Heart right ventricle (tissue), 16 donors: ENCODE measurements at regions not wholly inside any gene's neighbourhood (a gene's known extent, or its start where the extent isn't known, plus 50 kb on each side); places are given as distances from the start of the nearest gene placed in this dataset.

ENCODE experiments used
- ATAC-seq, 8 donors: fragments of 200-7000 bp; cut with Tn5 transposase; one replicate each; pipeline ENCODE4 v1.9.1; 2020; ENCODE audit warnings: mild to moderate bottlenecking in 8 of 8, moderate library complexity in 8 of 8, moderate number of reproducible peaks in 1 of 8
- DNase-seq, 2 donors: peaks; one replicate each; pipeline ENCODE4 v3.0.0-alpha.2; 2020
- H3K27ac ChIP-seq, 10 donors: fragments of 200-600 bp; sonication (generic) in 2 of 10; one replicate each; pipeline versions ENCODE4 v1.5.0 to v1.8.0; 2020 to 2022; ENCODE audit warnings: mild to moderate bottlenecking in 3 of 10
- H3K27me3 ChIP-seq, 7 donors: fragments of 200-600 bp; one replicate each; pipeline ENCODE4 v1.8.0; 2021 to 2022; ENCODE audit warnings: mild to moderate bottlenecking in 2 of 7
- H3K36me3 ChIP-seq, 9 donors: fragments of 200-600 bp; sonication (generic) in 1 of 9; one replicate each; pipeline versions ENCODE4 v1.5.0 to v1.8.0; 2020 to 2022; ENCODE audit warnings: mild to moderate bottlenecking in 2 of 9
- H3K4me1 ChIP-seq, 9 donors: fragments of 200-600 bp; sonication (generic) in 1 of 9; one replicate each; pipeline versions ENCODE4 v1.5.0 to v1.8.0; 2020 to 2022; ENCODE audit warnings: mild to moderate bottlenecking in 4 of 9
- H3K4me3 ChIP-seq, 10 donors: fragments of 200-600 bp; sonication (generic) in 2 of 10; one replicate each; pipeline versions ENCODE4 v1.5.0 to v1.8.0; 2020 to 2022; ENCODE audit warnings: mild to moderate bottlenecking in 7 of 10, moderate library complexity in 2 of 10
- H3K9me3 ChIP-seq, 11 donors: fragments of 200-600 bp in 10 of 11; sonication (generic) in 2 of 11; one replicate each; pipeline versions ENCODE4 v1.5.0 to v1.8.0; 2013 to 2022; ENCODE audit warnings: mild to moderate bottlenecking in 2 of 11, control low read depth in 1 of 11, moderate library complexity in 1 of 11
- CTCF ChIP-seq, 9 donors: fragments of 200-600 bp; sonication (generic) in 2 of 9; IDR thresholded peaks; one replicate each; pipeline versions ENCODE4 v1.5.0 to v1.8.0; 2021 to 2022; ENCODE audit warnings: antibody characterized with exemption in 9 of 9, mild to moderate bottlenecking in 5 of 9, moderate library complexity in 1 of 9
- WGBS, 2 donors: extraction: QIAGEN DNeasy Blood & Tissue Kit; methylation state at CpG; one replicate each; pipeline ENCODE4 v1.1.7; 2013; ENCODE audit warnings: inconsistent platforms in 1 of 2; 5-methylcytosine and 5-hydroxymethylcytosine counted together
- intact Hi-C, 10 donors: fragments of 100-400 bp; cut with DNase I; formaldehyde crosslinking; loops; one replicate each; pipeline versions ENCODE4 v1.11.1 to v1.14.2; 2022
- donor health status: Arrhythmogenic right ventricular cardiomyopathy.
- donor health status: ischemic (EF 13 %, LVEDD 7.1; RV severe dilation, severe dysfunction).
- donor health status: healthy with polysubstance abuse.
- donor health status: DM: no; HTN: yes; CAD: no.
- donor health status: DM: no; HTN: no; CAD: no.
- donor health status: ischemic (EF 25% LVEDD 6.9; RV normal size, moderate dysfunction).
- donor health status: ischemic (EF 25% LVEDD 5.7; RV mildly dilated, moderate dysfunction).
- donor health status: healthy.
- donor health status: DM: yes; HTN: yes; CAD: no.
- donor health status: Ischemic cardiomyopathy.
- donor health status: ischemic (EF 35%, LVEDD 5.7; RV mildly dilated, moderate dysfunction).
- donor health status: nonischemic (EF 11% LVEDD 7.7; RV severe dilation, severe dysfunction).
- donor health status: DM: yes; HTN: yes; CAD: no.
- donor health status: PGD.
- donor health status: ischemic (EF 29% LVEDD 5.4; RV normal size, mild dysfunction).
- donor health status: nonischemic (EF 23%, LVEDD 6.1; RV moderate dilation, normal function).

- no peak overlapping the region for H3K27ac ChIP-seq
- intact Hi-C loops = no loop called here
- no peaks in the 10 kb centered on the region for H3K27me3 ChIP-seq
- H3K4me1 ChIP-seq = no peaks in the 10 kb centered on the region
- DNase-seq = no peak
- no peak for TF ChIP-seq CTCF (IDR thresholded peaks at IDR 0.05)
- no peak for ATAC-seq
- H3K36me3 ChIP-seq = no peaks in the 10 kb centered on the region
- no peak overlapping the region for H3K4me3 ChIP-seq
- WGBS, 2 donors = 36 to 50% methylated on average over 1 of the region's 1 CpG
- H3K9me3 ChIP-seq = peaks cover 0 to 16% (median 0%) of the 10 kb centered on the region in 11 donors
These were observed 856.6 kb upstream of the SPRY2 start for GRCh38 chr13:81197483-81197882.

- Histone ChIP-seq H3K4me3 (no peak overlapping the region), H3K27ac (no peak overlapping the region), H3K36me3 (no peaks in the 10 kb centered on the region), H3K9me3 (peaks cover 0 to 16% (median 0%) of the 10 kb centered on the region in 11 donors), H3K27me3 (no peaks in the 10 kb centered on the region), H3K4me1 (no peaks in the 10 kb centered on the region)
- no peak for TF ChIP-seq CTCF (IDR thresholded peaks at IDR 0.05)
- DNase-seq (no peak), ATAC-seq (no peak)
- intact Hi-C loops = no loop called here
These were observed 853.4 kb upstream of the SPRY2 start for GRCh38 chr13:81194362-81194761.

GRCh38 chr13:81184556-81185265 lies 843.8 kb upstream of the SPRY2 start:
- intact Hi-C loops = no loop called here
- no peak for TF ChIP-seq CTCF (IDR thresholded peaks at IDR 0.05)
- DNase-seq (no peak), ATAC-seq (no peak)
- H3K36me3 ChIP-seq = no peaks in the 10 kb centered on the region
- no peak overlapping the region for H3K27ac ChIP-seq
- no peaks in the 10 kb centered on the region for H3K4me1 ChIP-seq
- no peak overlapping the region for H3K4me3 ChIP-seq
- no peaks in the 10 kb centered on the region for H3K27me3 ChIP-seq
- WGBS, 2 donors = 40 to 48% methylated on average over 3 of the region's 3 CpGs
- no peaks in the 10 kb centered on the region for H3K9me3 ChIP-seq

GRCh38 chr13:81172603-81173002 lies 831.7 kb upstream of the SPRY2 start:
- H3K9me3 ChIP-seq = no peaks in the 10 kb centered on the region
- no peak overlapping the region for H3K27ac ChIP-seq
- TF ChIP-seq CTCF (IDR thresholded peaks at IDR 0.05) = no peak
- DNase-seq = no peak
- no peaks in the 10 kb centered on the region for H3K27me3 ChIP-seq
- intact Hi-C loops = no loop called here
- no peak for ATAC-seq
- WGBS, 2 donors = 82 to 88% methylated on average over 3 of the region's 3 CpGs
- no peaks in the 10 kb centered on the region for H3K36me3 ChIP-seq
- H3K4me1 ChIP-seq = no peaks in the 10 kb centered on the region
- no peak overlapping the region for H3K4me3 ChIP-seq
